Fibroblast of skin of right quadriceps (primary cell): ENCODE measurements at regions not wholly inside any gene's neighbourhood (a gene's known extent, or its start where the extent isn't known, plus 50 kb on each side); places are given as distances from the start of the nearest gene placed in this dataset.
A peak's percentile ranks its signal among the peaks of the same experiment; 100 is the strongest.

ENCODE experiments used
- DNase-seq: peaks from one replicate; pipeline ENCODE4 v3.0.0-alpha.2; 2013

- no peak for DNase-seq
Measured at GRCh38 chr1:18535391-18536210, 54.9 kb downstream of the KLHDC7A start.

- no peak for DNase-seq
Measured at GRCh38 chr1:18536356-18536755, 55.6 kb downstream of the KLHDC7A start.

GRCh38 chr1:18536915-18537314 lies 56.2 kb downstream of the KLHDC7A start:
- DNase-seq = no peak

GRCh38 chr1:18537386-18538306 lies 56.9 kb downstream of the KLHDC7A start:
- DNase-seq = no peak

- DNase-seq = no peak
Measured at GRCh38 chr1:18539171-18539570, 58.4 kb downstream of the KLHDC7A start.

- no peak for DNase-seq
Measured at GRCh38 chr1:18540136-18540765, 59.5 kb downstream of the KLHDC7A start.

- DNase-seq = no peak
Measured at GRCh38 chr1:18541046-18541795, 60.5 kb downstream of the KLHDC7A start.

- DNase-seq = no peak
Measured at GRCh38 chr1:18542351-18542750, 61.6 kb downstream of the KLHDC7A start.

GRCh38 chr1:18546026-18546425 lies 65.3 kb downstream of the KLHDC7A start:
- no peak for DNase-seq

- no peak for DNase-seq
Measured at GRCh38 chr1:18547460-18547859, 66.7 kb downstream of the KLHDC7A start.

GRCh38 chr1:18548643-18549042 lies 67.9 kb downstream of the KLHDC7A start:
- DNase-seq = no peak

GRCh38 chr1:18549106-18549505 lies 68.4 kb downstream of the KLHDC7A start:
- no peak for DNase-seq

GRCh38 chr1:18549906-18550305 lies 69.2 kb downstream of the KLHDC7A start:
- no peak for DNase-seq

GRCh38 chr1:18552631-18553030 lies 71.9 kb downstream of the KLHDC7A start:
- DNase-seq = no peak

- no peak for DNase-seq
Measured at GRCh38 chr1:18553388-18553787, 72.7 kb downstream of the KLHDC7A start.

GRCh38 chr1:18554099-18554498 lies 73.4 kb downstream of the KLHDC7A start:
- no peak for DNase-seq

- DNase-seq = no peak
Measured at GRCh38 chr1:18554597-18554996, 73.9 kb downstream of the KLHDC7A start.

- DNase-seq = no peak
Measured at GRCh38 chr1:18555036-18555435, 74.3 kb downstream of the KLHDC7A start.

GRCh38 chr1:18556364-18556763 lies 74.3 kb upstream of the PAX7 start:
- DNase-seq = peak; percentile 3

- DNase-seq = no peak
Measured at GRCh38 chr1:18557621-18558465, 72.8 kb upstream of the PAX7 start.

GRCh38 chr1:18560692-18561091 lies 70.0 kb upstream of the PAX7 start:
- DNase-seq = no peak

GRCh38 chr1:18561967-18562366 lies 68.7 kb upstream of the PAX7 start:
- DNase-seq = no peak
